H1 (cell line): ENCODE measurements at regions not wholly inside any gene's neighbourhood (a gene's known extent, or its start where the extent isn't known, plus 50 kb on each side); places are given as distances from the start of the nearest gene placed in this dataset.

Experiments
- CTCF ChIA-PET: fragments of 300-600 bp; sonication (Branson Sonifier 250); formaldehyde crosslinking; loops from one replicate; lab custom pipeline; 2021; ENCODE audit not compliant: partially characterized antibody; lab: Charles Lee
- POLR2A ChIA-PET: fragments of 300-600 bp; sonication (Branson Sonifier 250); formaldehyde crosslinking; loops from one replicate; lab custom pipeline; 2021; ENCODE audit warnings: inconsistent platforms; ENCODE audit not compliant: partially characterized antibody; lab: Charles Lee
- DNase-seq, 2 experiments: peaks; one replicate each; pipeline versions ENCODE4 v3.0.0 to v3.0.0-alpha.2; 2010 to 2022; ENCODE audit warnings: low spot score in 2 of 2, low read depth in 1 of 2, mixed read lengths in 1 of 2
- FAIRE-seq: peaks from 2 replicates; lab custom pipeline; 2011; peaks lifted over from hg19 to GRCh38; lab: Jason Lieb, UNC
- H2AFZ ChIP-seq: 2 replicates; pipeline ENCODE4 v1.8.1; 2012; ENCODE audit warnings: low read length, inconsistent platforms
- H2AK5ac ChIP-seq: 2 replicates; pipeline ENCODE4 v1.6.1; 2013; ENCODE audit warnings: low read depth, low read length
- H2BK120ac ChIP-seq: replicated peaks from 2 replicates; pipeline ENCODE3; 2013; ENCODE audit warnings: low read depth, low read length, inconsistent platforms
- H2BK12ac ChIP-seq: 2 replicates; pipeline ENCODE4 v1.6.1; 2013; ENCODE audit warnings: low read depth, low read length
- H2BK15ac ChIP-seq: 2 replicates; pipeline ENCODE4 v1.6.1; 2013; ENCODE audit warnings: low read length
- H2BK20ac ChIP-seq: 2 replicates; pipeline ENCODE4 v1.6.1; 2013; ENCODE audit warnings: low read length
- H2BK5ac ChIP-seq: 2 replicates; pipeline ENCODE4 v1.6.1; 2013; ENCODE audit warnings: low read depth, low read length
- H3K14ac ChIP-seq: 2 replicates; pipeline ENCODE4 v1.6.1; 2013; ENCODE audit warnings: inconsistent platforms; ENCODE audit not compliant: insufficient read length
- H3K18ac ChIP-seq: 2 replicates; pipeline ENCODE4 v1.6.1; 2013; ENCODE audit warnings: low read length; ENCODE audit errors: extremely low read depth
- H3K23ac ChIP-seq: 2 replicates; pipeline ENCODE4 v1.6.1; 2013; ENCODE audit warnings: inconsistent platforms; ENCODE audit not compliant: insufficient read length
- H3K23me2 ChIP-seq: 2 replicates; pipeline ENCODE4 v1.6.1; 2013; ENCODE audit warnings: low read depth, low read length
- H3K27ac ChIP-seq: 2 replicates; pipeline ENCODE4 v1.6.1; 2011; ENCODE audit warnings: low read depth, low read length, inconsistent platforms
- H3K27me3 ChIP-seq, 4 experiments: replicated peaks in 1 of 4; 1 replicate in 1 of 4; 2 replicates in 3 of 4; pipeline versions ENCODE4 v1.6.1 to v1.8.1; 2011 to 2013; ENCODE audit warnings: low read length in 3 of 4, mild to moderate bottlenecking in 3 of 4, inconsistent platforms in 2 of 4, mixed read lengths in 2 of 4, moderate library complexity in 1 of 4; ENCODE audit not compliant: control insufficient read depth in 3 of 4, insufficient read depth in 3 of 4; ENCODE audit errors: extremely low read depth in 1 of 4
- H3K36me3 ChIP-seq, 4 experiments: 2 replicates each; pipeline versions ENCODE4 v1.6.1 to v1.8.1; 2011 to 2013; ENCODE audit warnings: mild to moderate bottlenecking in 4 of 4, low read length in 3 of 4, moderate library complexity in 2 of 4, control low read depth in 1 of 4, inconsistent platforms in 1 of 4; ENCODE audit not compliant: insufficient read depth in 4 of 4, control insufficient read depth in 2 of 4
- H3K4ac ChIP-seq: replicated peaks from 2 replicates; pipeline ENCODE3; 2013; ENCODE audit warnings: low read length, low read depth, mixed read lengths, inconsistent platforms; ENCODE audit not compliant: insufficient read length
- H3K4me1 ChIP-seq, 4 experiments: replicated peaks in 1 of 4; 1 replicate in 1 of 4; 2 replicates in 3 of 4; pipeline versions ENCODE4 v1.6.1 to v1.8.1; 2011 to 2013; ENCODE audit warnings: low read length in 3 of 4, inconsistent platforms in 2 of 4, mixed read lengths in 1 of 4; ENCODE audit not compliant: insufficient read depth in 4 of 4, control insufficient read depth in 3 of 4
- H3K4me2 ChIP-seq, 2 experiments: 2 replicates each; pipeline versions ENCODE4 v1.6.1 to v1.8.1; 2011 to 2013; ENCODE audit warnings: low read depth in 2 of 2, low read length in 2 of 2, control low read depth in 1 of 2, inconsistent platforms in 1 of 2, mild to moderate bottlenecking in 1 of 2; ENCODE audit not compliant: insufficient read depth in 1 of 2
- H3K4me3 ChIP-seq, 4 experiments: fragments of 200-600, 300-600 bp in 1 of 4; sonication (generic), shearing (Covaris generic), sonication (Bioruptor Twin) in 1 of 4; 2 replicates each; pipeline versions ENCODE4 v1.5.1 to v1.8.1; 2011 to 2016; ENCODE audit warnings: low read length in 4 of 4, low read depth in 3 of 4, control low read depth in 2 of 4, inconsistent platforms in 2 of 4, mild to moderate bottlenecking in 2 of 4, mixed read lengths in 1 of 4, moderate library complexity in 1 of 4; ENCODE audit not compliant: insufficient read depth in 2 of 4; ENCODE audit errors: extremely low read depth in 1 of 4
- H3K56ac ChIP-seq: replicated peaks from 2 replicates; pipeline ENCODE3; 2013; ENCODE audit warnings: low read depth, mild to moderate bottlenecking, mixed read lengths, low read length, inconsistent platforms; ENCODE audit not compliant: insufficient read length
- H3K79me1 ChIP-seq: 2 replicates; pipeline ENCODE4 v1.6.1; 2013; ENCODE audit warnings: low read depth, low read length, control low read depth
- H3K79me2 ChIP-seq, 2 experiments: 2 replicates each; pipeline versions ENCODE4 v1.6.1 to v1.8.1; 2012 to 2013; ENCODE audit warnings: low read length in 2 of 2, mild to moderate bottlenecking in 2 of 2, inconsistent platforms in 1 of 2; ENCODE audit not compliant: insufficient read depth in 2 of 2, control insufficient read depth in 1 of 2
- H3K9ac ChIP-seq, 4 experiments: replicated peaks in 1 of 4; 1 replicate in 1 of 4; 2 replicates in 3 of 4; pipeline versions ENCODE4 v1.6.1 to v1.8.1; 2011 to 2013; ENCODE audit warnings: low read depth in 3 of 4, low read length in 3 of 4, control low read depth in 2 of 4, mild to moderate bottlenecking in 2 of 4, moderate library complexity in 2 of 4, inconsistent platforms in 1 of 4; ENCODE audit errors: extremely low read depth in 1 of 4
- H3K9me3 ChIP-seq, 2 experiments: 2 replicates each; pipeline versions ENCODE4 v1.6.1 to v1.8.1; 2012 to 2013; ENCODE audit warnings: mild to moderate bottlenecking in 2 of 2, moderate library complexity in 2 of 2, control low read depth in 1 of 2, inconsistent platforms in 1 of 2, low read depth in 1 of 2, low read length in 1 of 2, mixed read lengths in 1 of 2; ENCODE audit not compliant: insufficient read depth in 2 of 2
- H4K20me1 ChIP-seq, 2 experiments: replicated peaks in 1 of 2; 2 replicates each; pipeline versions ENCODE3 to v1.8.1; 2011 to 2013; ENCODE audit warnings: inconsistent platforms in 2 of 2, low read length in 2 of 2, mild to moderate bottlenecking in 1 of 2; ENCODE audit not compliant: insufficient read depth in 2 of 2, control insufficient read depth in 1 of 2
- H4K5ac ChIP-seq: 2 replicates; pipeline ENCODE4 v1.6.1; 2013; ENCODE audit warnings: low read length, low read depth, mixed read lengths, inconsistent platforms; ENCODE audit not compliant: insufficient read length
- H4K8ac ChIP-seq: 2 replicates; pipeline ENCODE4 v1.8.0; 2013; ENCODE audit warnings: mild to moderate bottlenecking, moderate library complexity, low read length, inconsistent platforms; ENCODE audit not compliant: insufficient read depth; ENCODE audit errors: extremely low read depth
- H4K91ac ChIP-seq: replicated peaks from 2 replicates; pipeline ENCODE3; 2013; ENCODE audit warnings: low read length, mixed read lengths, inconsistent platforms; ENCODE audit not compliant: insufficient read length
- BACH1 ChIP-seq: IDR thresholded peaks from 2 replicates; pipeline ENCODE4 v1.6.1; 2012; ENCODE audit warnings: low read length, improper control_type of control experiment
- CEBPB ChIP-seq: IDR thresholded peaks from 2 replicates; pipeline ENCODE4 v1.6.1; 2012; ENCODE audit warnings: low read depth, low read length
- CTBP2 ChIP-seq: IDR thresholded peaks from 2 replicates; pipeline ENCODE4 v1.7.0; 2011; ENCODE audit warnings: borderline replicate concordance, mild to moderate bottlenecking, moderate library complexity, mixed read lengths, low read length; ENCODE audit not compliant: insufficient read depth, insufficient read length
- EZH2 ChIP-seq: fragments of 200-600 bp; sonication (generic); IDR thresholded peaks from 2 replicates; pipeline ENCODE4 v1.7.1; 2012; ENCODE audit warnings: low read depth, mild to moderate bottlenecking, moderate library complexity, low read length, inconsistent platforms; ENCODE audit not compliant: severe bottlenecking
- KDM4A ChIP-seq: IDR thresholded peaks from one replicate; pipeline ENCODE4 v1.7.1; 2012; ENCODE audit warnings: low read depth, mild to moderate bottlenecking, moderate library complexity, low read length, inconsistent platforms; ENCODE audit not compliant: severe bottlenecking
- POLR2A ChIP-seq, 2 experiments: IDR thresholded peaks; 1 replicate in 1 of 2; 2 replicates in 1 of 2; pipeline ENCODE4 v1.6.1; 2011; ENCODE audit warnings: low read depth in 2 of 2, low read length in 2 of 2, mild to moderate bottlenecking in 2 of 2; ENCODE audit errors: control extremely low read depth in 1 of 2
- RNF2 ChIP-seq: fragments of 200-900, 300-1000 bp; sonication (generic); IDR thresholded peaks from 2 replicates; pipeline ENCODE4 v1.7.1; 2016; ENCODE audit warnings: borderline replicate concordance, low read depth, mild to moderate bottlenecking, antibody characterized with exemption, low read length; ENCODE audit not compliant: poor library complexity, severe bottlenecking; ENCODE audit errors: missing control alignments
- TAF1 ChIP-seq: IDR thresholded peaks from 2 replicates; pipeline ENCODE4 v1.6.1; 2011; ENCODE audit warnings: mild to moderate bottlenecking, low read depth, low read length
- TCF12 ChIP-seq: IDR thresholded peaks from 2 replicates; pipeline ENCODE4 v1.6.1; 2011; ENCODE audit warnings: low read depth, mild to moderate bottlenecking, low read length
- ZNF274 ChIP-seq: IDR thresholded peaks from 2 replicates; pipeline ENCODE4 v1.7.0; 2012; ENCODE audit warnings: low read length, borderline replicate concordance; ENCODE audit errors: extremely low read depth
- WGBS, 2 experiments: shearing (Covaris generic) in 1 of 2; methylation state at CpG; one replicate each; pipeline versions ENCODE4 v1.1.6 to v1.1.7; 2013 to 2015; ENCODE audit warnings: low lambda C conversion rate in 2 of 2, mixed read lengths in 2 of 2, inconsistent platforms in 1 of 2, low coverage in 1 of 2, missing lambda C conversion rate in 1 of 2; ENCODE audit not compliant: insufficient replicate concordance in 2 of 2, insufficient coverage in 1 of 2, insufficient read length in 1 of 2; ENCODE audit errors: extremely low coverage in 1 of 2, missing lambda C conversion rate in 1 of 2; 5-methylcytosine and 5-hydroxymethylcytosine counted together

- no peak overlapping the region for H2BK5ac ChIP-seq
- no peak overlapping the region for H2AK5ac ChIP-seq
- no peak overlapping the region for H2BK120ac ChIP-seq
- no peak overlapping the region for H4K8ac ChIP-seq
- H3K4me3 ChIP-seq = no peak overlapping the region
- POLR2A ChIA-PET = no interaction called here
- no peaks in the 10 kb centered on the region for H3K79me2 ChIP-seq
- peaks cover 0 to 1% (median 0%) of the 10 kb centered on the region in 4 experiments; a peak in 1 of 7 replicates for H3K27me3 ChIP-seq
- no peak overlapping the region for H3K56ac ChIP-seq
- no peak overlapping the region for H2BK12ac ChIP-seq
- no peaks in the 10 kb centered on the region for H4K20me1 ChIP-seq
- no peaks in the 10 kb centered on the region for H3K36me3 ChIP-seq
- CTCF ChIA-PET = interaction anchor here (0.9 to 10.8 kb wide), 6 partner anchors 14 to 126 kb away, joined by 3 to 88 read pairs (median 4); partner anchors contain the start of gene IL12A
- H3K79me1 ChIP-seq = no peaks in the 10 kb centered on the region; the same call in 1 of the 2 replicates
- H3K27ac ChIP-seq = no peak overlapping the region
- no peak overlapping the region for H3K4me2 ChIP-seq
- H4K91ac ChIP-seq = no peak overlapping the region
- no peak overlapping the region for H4K5ac ChIP-seq
- WGBS, 2 experiments = 81% methylated on average over 6 of the region's 6 CpGs; no CpG with 5 or more reads in 1 of the 2 experiments
- no peak overlapping the region for H3K18ac ChIP-seq
- DNase-seq (no peak), FAIRE-seq (no peak)
- no peaks in the 10 kb centered on the region for H3K9me3 ChIP-seq
- no peak overlapping the region for H3K14ac ChIP-seq
- peaks cover 0 to 6% (median 1%) of the 10 kb centered on the region in 4 experiments; a peak in 3 of 7 replicates for H3K4me1 ChIP-seq
- no peak overlapping the region for H3K23ac ChIP-seq
- H3K23me2 ChIP-seq = no peaks in the 10 kb centered on the region
- no peak overlapping the region for H3K9ac ChIP-seq
- no peak overlapping the region for H3K4ac ChIP-seq
- no peak overlapping the region for H2AFZ ChIP-seq
- no peak overlapping the region for H2BK20ac ChIP-seq
- no peak overlapping the region for H2BK15ac ChIP-seq
- TF ChIP-seq TAF1 (no peak), TCF12 (no peak), RNF2 (no peak), ZNF274 (no peak), EZH2 (no peak), POLR2A (IDR thresholded peaks at IDR 0.05; ENCODE audit: control extremely low read depth in 1 of 2, low read depth in 2 of 2, low read length in 2 of 2) (no peak), CEBPB (no peak), KDM4A (no peak), BACH1 (no peak), CTBP2 (no peak)
Observed at GRCh38 chr3:159879598-159879997, 109.0 kb upstream of the IL12A start.
